ENCODE measurements at regions not wholly inside any gene's neighbourhood (a gene's known extent, or its start where the extent isn't known, plus 50 kb on each side); places are given as distances from the start of the nearest gene placed in this dataset.

GRCh38 chr2:41405441-41405840, 642.4 kb upstream of the PKDCC start:
- TF ChIP-seq POLR2A (IDR thresholded peaks at IDR 0.05; ENCODE audit: low read depth, low read length): no peak
- TF ChIP-seq TAF1 (IDR thresholded peaks at IDR 0.05; ENCODE audit: low read depth, low read length): no peak
- TF ChIP-seq POLR2AphosphoS5 (IDR thresholded peaks at IDR 0.05; ENCODE audit: low read depth, low read length): no peak
